Endothelial cell of umbilical vein (primary cell): ENCODE measurements at regions not wholly inside any gene's neighbourhood (a gene's known extent, or its start where the extent isn't known, plus 50 kb on each side); places are given as distances from the start of the nearest gene placed in this dataset.

ENCODE experiments used
- BruUV-seq: library from RNA; stranded (reverse); fragments of 400-500 nt; replicated peaks from 2 replicates; lab custom pipeline; 2021; lab: Mats Ljungman, UMichigan
- CTCF ChIA-PET: fragments of 300-600, 350-600 bp; sonication (Branson Sonifier 250); formaldehyde crosslinking; loops from one replicate; lab custom pipeline; 2021; ENCODE audit warnings: antibody characterized with exemption, inconsistent platforms; lab: Charles Lee
- POLR2A ChIA-PET: fragments of 300-600, 350-600 bp; sonication (Branson Sonifier 250); formaldehyde crosslinking; loops from one replicate; lab custom pipeline; 2021; ENCODE audit warnings: antibody characterized with exemption, inconsistent platforms; lab: Charles Lee
- DNase-seq: peaks from one replicate; pipeline ENCODE4 v3.0.0-alpha.2; 2011; ENCODE audit warnings: low read depth, low spot score
- FAIRE-seq: peaks from 2 replicates; lab custom pipeline; 2011; peaks lifted over from hg19 to GRCh38; lab: Jason Lieb, UNC
- H2AFZ ChIP-seq: 2 replicates; pipeline ENCODE4 v1.6.0; 2012; ENCODE audit warnings: low read depth, low read length, control low read depth, inconsistent platforms
- H3K27ac ChIP-seq: 2 replicates; pipeline ENCODE4 v1.5.1; 2011; ENCODE audit warnings: low read depth, mild to moderate bottlenecking, control low read depth, low read length, moderate library complexity; ENCODE audit not compliant: insufficient read depth
- H3K27me3 ChIP-seq, 2 experiments: 2 replicates each; pipeline versions ENCODE4 v1.6.0 to v1.6.1; 2011; ENCODE audit warnings: low read length in 2 of 2, mixed read lengths in 1 of 2; ENCODE audit not compliant: control insufficient read depth in 2 of 2, insufficient read depth in 2 of 2
- H3K36me3 ChIP-seq, 2 experiments: 2 replicates in 1 of 2; 3 replicates in 1 of 2; pipeline ENCODE4 v1.5.1; 2011; ENCODE audit warnings: low read length in 2 of 2, mild to moderate bottlenecking in 1 of 2, moderate library complexity in 1 of 2; ENCODE audit not compliant: control insufficient read depth in 2 of 2, insufficient read depth in 2 of 2; ENCODE audit errors: extremely low read depth in 1 of 2
- H3K4me1 ChIP-seq: 3 replicates; pipeline ENCODE4 v1.5.1; 2011; ENCODE audit warnings: mild to moderate bottlenecking, low read length; ENCODE audit not compliant: control insufficient read depth, insufficient read depth; ENCODE audit errors: extremely low read depth
- H3K4me2 ChIP-seq: 2 replicates; pipeline ENCODE4 v1.6.1; 2011; ENCODE audit warnings: low read length, control low read depth, mixed read lengths; ENCODE audit not compliant: insufficient read depth
- H3K4me3 ChIP-seq, 3 experiments: fragments of 200-600 bp in 1 of 3; sonication (generic), shearing (Covaris generic) in 1 of 3; replicated peaks in 1 of 3; 2 replicates each; pipeline ENCODE4 v1.5.1; 2011 to 2016; ENCODE audit warnings: control low read depth in 3 of 3, low read length in 3 of 3, mild to moderate bottlenecking in 2 of 3, inconsistent platforms in 1 of 3, low read depth in 1 of 3, moderate library complexity in 1 of 3; ENCODE audit not compliant: insufficient read depth in 1 of 3
- H3K79me2 ChIP-seq: 2 replicates; pipeline ENCODE4 v1.6.0; 2012; ENCODE audit warnings: low read length, inconsistent platforms; ENCODE audit not compliant: control insufficient read depth, insufficient read depth
- H3K9ac ChIP-seq: replicated peaks from 2 replicates; pipeline ENCODE3; 2011; ENCODE audit warnings: low read length, control low read depth; ENCODE audit not compliant: insufficient read depth; ENCODE audit errors: extremely low read depth
- H3K9me1 ChIP-seq: replicated peaks from 3 replicates; pipeline ENCODE4 v1.6.0; 2011; ENCODE audit warnings: mild to moderate bottlenecking, low read length; ENCODE audit not compliant: control insufficient read depth, insufficient read depth; ENCODE audit errors: extremely low read depth
- H3K9me3 ChIP-seq: replicated peaks from 2 replicates; pipeline ENCODE4 v1.5.1; 2012; ENCODE audit warnings: low read length, inconsistent platforms; ENCODE audit not compliant: control insufficient read depth, insufficient read depth
- H4K20me1 ChIP-seq: replicated peaks from 2 replicates; pipeline ENCODE3; 2011; ENCODE audit warnings: mild to moderate bottlenecking, low read length; ENCODE audit not compliant: control insufficient read depth, insufficient read depth; ENCODE audit errors: extremely low read depth
- CTCF ChIP-seq, 2 donors: IDR thresholded peaks; 1 replicate in 1 of 2; 2 replicates in 1 of 2; pipeline ENCODE4 v1.5.1; 2011; ENCODE audit warnings: low read length in 2 of 2, mild to moderate bottlenecking in 2 of 2, moderate library complexity in 2 of 2, control low read depth in 1 of 2, inconsistent platforms in 1 of 2, low read depth in 1 of 2; ENCODE audit not compliant: insufficient read depth in 1 of 2; ENCODE audit errors: extremely low read depth in 1 of 2
- EZH2 ChIP-seq: IDR thresholded peaks from 2 replicates; pipeline ENCODE4 v1.6.1; 2012; ENCODE audit warnings: borderline replicate concordance, low read depth, mild to moderate bottlenecking, moderate library complexity, low read length, inconsistent platforms; ENCODE audit not compliant: severe bottlenecking
- FOS ChIP-seq: IDR thresholded peaks from 2 replicates; pipeline ENCODE4 v1.6.1; 2011; ENCODE audit warnings: mild to moderate bottlenecking, low read length, moderate library complexity, borderline replicate concordance; ENCODE audit not compliant: insufficient read depth
- GATA2 ChIP-seq: IDR thresholded peaks from 2 replicates; pipeline ENCODE4 v1.7.0; 2011; ENCODE audit warnings: low read depth, mild to moderate bottlenecking, moderate library complexity, mixed read lengths, low read length; ENCODE audit not compliant: insufficient read length, insufficient read depth
- JUN ChIP-seq: IDR thresholded peaks from 2 replicates; pipeline ENCODE4 v1.6.1; 2011; ENCODE audit warnings: borderline replicate concordance, low read depth; ENCODE audit not compliant: insufficient read length, insufficient read depth
- MAX ChIP-seq: IDR thresholded peaks from 2 replicates; pipeline ENCODE4 v1.6.1; 2011; ENCODE audit not compliant: insufficient read depth, insufficient read length
- MYC ChIP-seq: IDR thresholded peaks from one replicate; pipeline ENCODE4 v1.6.1; 2011; ENCODE audit warnings: mild to moderate bottlenecking, low read depth, low read length
- POLR2A ChIP-seq: IDR thresholded peaks from 2 replicates; pipeline ENCODE4 v1.6.1; 2012; ENCODE audit warnings: low read depth, mild to moderate bottlenecking, control low read depth, low read length
- POLR2AphosphoS5 ChIP-seq: IDR thresholded peaks from 2 replicates; pipeline ENCODE4 v1.6.1; 2012; ENCODE audit warnings: low read depth, mild to moderate bottlenecking, control low read depth, low read length, moderate library complexity; ENCODE audit not compliant: insufficient read depth
- dilution Hi-C: fragments of 300-500 bp; cut with MboI; formaldehyde crosslinking; loops from one replicate; pipeline ENCODE4 v1.15.0; 2019; ENCODE audit warnings: low sequenced_read_pairs; ENCODE audit not compliant: extremely low pct_ligation_motif_present
- intact Hi-C: fragments of 100-400 bp; cut with micrococcal nuclease; formaldehyde crosslinking; loops from one replicate; pipeline ENCODE4 v1.10.0; 2022

- ChIA-PET POLR2A (no interaction called here), CTCF (no interaction called here)
- H4K20me1 ChIP-seq, result no peaks in the 10 kb centered on the region
- H3K9me3 ChIP-seq, result peaks cover 6% of the 10 kb centered on the region
- no peak for FAIRE-seq
- H3K36me3 ChIP-seq, result no peaks in the 10 kb centered on the region
- no peak overlapping the region for H3K27ac ChIP-seq
- dilution Hi-C loops (no loop called here), intact Hi-C loops (no loop called here)
- DNase-seq, result no peak
- H3K4me2 ChIP-seq, result no peak overlapping the region
- no peaks in the 10 kb centered on the region for H3K9me1 ChIP-seq
- H3K27me3 ChIP-seq, result no peaks in the 10 kb centered on the region
- no peak overlapping the region for H3K9ac ChIP-seq
- no TSS peak for BruUV-seq
- no peak overlapping the region for H3K4me3 ChIP-seq
- TF ChIP-seq EZH2 (no peak), FOS (no peak), MYC (no peak), POLR2A (no peak), JUN (no peak), POLR2AphosphoS5 (no peak), CTCF (IDR thresholded peaks at IDR 0.05; ENCODE audit: extremely low read depth in 1 of 2, insufficient read depth in 1 of 2, low read depth in 1 of 2, low read length in 2 of 2) (no peak), GATA2 (no peak), MAX (no peak)
- H3K79me2 ChIP-seq, result no peaks in the 10 kb centered on the region
- H2AFZ ChIP-seq, result no peak overlapping the region
- no peaks in the 10 kb centered on the region for H3K4me1 ChIP-seq
Observed at GRCh38 chr22:48505891-48506290, 1321.8 kb downstream of the BRD1 start.
